ENCODE measurements at regions not wholly inside any gene's neighbourhood (a gene's known extent, or its start where the extent isn't known, plus 50 kb on each side); places are given as distances from the start of the nearest gene placed in this dataset.
A peak's percentile ranks its signal among the peaks of the same experiment; 100 is the strongest.

DNA sequence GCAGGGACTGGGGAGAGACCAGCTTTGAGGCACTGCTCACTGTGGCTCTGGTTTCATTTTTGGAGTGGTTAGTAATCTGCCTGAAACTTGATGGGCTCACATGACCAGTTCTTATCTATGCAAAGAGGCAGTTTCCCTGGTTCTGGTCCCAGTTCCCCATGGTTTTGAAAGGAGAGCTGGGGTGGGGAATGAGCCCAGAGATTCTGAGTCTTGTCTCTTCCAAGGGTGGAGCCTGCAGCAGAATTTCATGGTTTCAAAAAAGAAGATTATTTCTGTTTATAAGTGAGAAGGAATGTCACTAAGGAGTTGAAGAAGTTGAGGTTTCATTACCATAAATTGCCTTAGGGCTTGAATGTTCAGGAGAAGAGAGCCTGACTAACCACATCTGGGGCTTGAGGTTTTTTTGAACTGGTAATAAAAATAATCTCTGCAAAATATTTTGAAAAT, 190.2 kb upstream of the HABP2 start:
- DNase-seq (ENCODE audit: extremely low spot score, unreplicated experiment) = no peak
- H3K9me3 Mint-ChIP-seq (ENCODE audit: unreplicated experiment) = no peaks in the 10 kb centered on the region
- H3K27ac Mint-ChIP-seq (ENCODE audit: unreplicated experiment) = peak overlapping the region; percentile 93
- peaks cover 5% of the 10 kb centered on the region for H3K27me3 Mint-ChIP-seq (ENCODE audit: unreplicated experiment)
- TF ChIP-seq, protein P1, sequence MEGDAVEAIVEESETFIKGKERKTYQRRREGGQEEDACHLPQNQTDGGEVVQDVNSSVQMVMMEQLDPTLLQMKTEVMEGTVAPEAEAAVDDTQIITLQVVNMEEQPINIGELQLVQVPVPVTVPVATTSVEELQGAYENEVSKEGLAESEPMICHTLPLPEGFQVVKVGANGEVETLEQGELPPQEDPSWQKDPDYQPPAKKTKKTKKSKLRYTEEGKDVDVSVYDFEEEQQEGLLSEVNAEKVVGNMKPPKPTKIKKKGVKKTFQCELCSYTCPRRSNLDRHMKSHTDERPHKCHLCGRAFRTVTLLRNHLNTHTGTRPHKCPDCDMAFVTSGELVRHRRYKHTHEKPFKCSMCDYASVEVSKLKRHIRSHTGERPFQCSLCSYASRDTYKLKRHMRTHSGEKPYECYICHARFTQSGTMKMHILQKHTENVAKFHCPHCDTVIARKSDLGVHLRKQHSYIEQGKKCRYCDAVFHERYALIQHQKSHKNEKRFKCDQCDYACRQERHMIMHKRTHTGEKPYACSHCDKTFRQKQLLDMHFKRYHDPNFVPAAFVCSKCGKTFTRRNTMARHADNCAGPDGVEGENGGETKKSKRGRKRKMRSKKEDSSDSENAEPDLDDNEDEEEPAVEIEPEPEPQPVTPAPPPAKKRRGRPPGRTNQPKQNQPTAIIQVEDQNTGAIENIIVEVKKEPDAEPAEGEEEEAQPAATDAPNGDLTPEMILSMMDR (IDR thresholded peaks at IDR 0.05) = no peak
- peak overlapping the region; percentile 50 for H3K4me3 Mint-ChIP-seq (ENCODE audit: unreplicated experiment)
- H3K4me1 Mint-ChIP-seq (ENCODE audit: unreplicated experiment) = peaks cover 47% of the 10 kb centered on the region
- peaks cover 2% of the 10 kb centered on the region for H3K36me3 Mint-ChIP-seq (ENCODE audit: unreplicated experiment)

DNA sequence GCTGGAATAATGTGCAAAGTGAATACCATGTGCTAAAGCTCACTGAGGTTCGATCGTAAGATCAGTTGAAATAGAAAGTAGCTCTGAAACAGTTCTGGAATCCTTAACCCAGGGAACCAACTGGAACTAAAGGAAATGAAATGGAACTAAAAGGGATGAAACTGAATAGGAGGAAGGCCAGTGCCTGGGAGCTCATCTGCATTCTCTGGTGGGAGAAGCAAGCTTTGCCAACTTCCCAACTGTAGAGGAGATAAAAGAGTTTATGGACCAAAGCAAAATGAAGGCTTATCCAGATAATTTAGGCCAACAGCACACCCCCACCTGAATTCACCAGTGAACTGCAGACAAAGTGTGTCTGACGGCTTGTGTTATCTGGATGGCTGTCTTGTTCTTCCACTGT, 188.6 kb upstream of the HABP2 start:
- Mint-ChIP-seq H3K4me1 (ENCODE audit: unreplicated experiment) (peaks cover 38% of the 10 kb centered on the region), H3K36me3 (ENCODE audit: unreplicated experiment) (peaks cover 2% of the 10 kb centered on the region), H3K9me3 (ENCODE audit: unreplicated experiment) (no peaks in the 10 kb centered on the region), H3K27ac (ENCODE audit: unreplicated experiment) (no peak overlapping the region), H3K27me3 (ENCODE audit: unreplicated experiment) (peaks cover 5% of the 10 kb centered on the region), H3K4me3 (ENCODE audit: unreplicated experiment) (no peak overlapping the region)
- DNase-seq (ENCODE audit: extremely low spot score, unreplicated experiment) = no peak
- TF ChIP-seq, protein P1 (IDR thresholded peaks at IDR 0.05) = no peak

DNA sequence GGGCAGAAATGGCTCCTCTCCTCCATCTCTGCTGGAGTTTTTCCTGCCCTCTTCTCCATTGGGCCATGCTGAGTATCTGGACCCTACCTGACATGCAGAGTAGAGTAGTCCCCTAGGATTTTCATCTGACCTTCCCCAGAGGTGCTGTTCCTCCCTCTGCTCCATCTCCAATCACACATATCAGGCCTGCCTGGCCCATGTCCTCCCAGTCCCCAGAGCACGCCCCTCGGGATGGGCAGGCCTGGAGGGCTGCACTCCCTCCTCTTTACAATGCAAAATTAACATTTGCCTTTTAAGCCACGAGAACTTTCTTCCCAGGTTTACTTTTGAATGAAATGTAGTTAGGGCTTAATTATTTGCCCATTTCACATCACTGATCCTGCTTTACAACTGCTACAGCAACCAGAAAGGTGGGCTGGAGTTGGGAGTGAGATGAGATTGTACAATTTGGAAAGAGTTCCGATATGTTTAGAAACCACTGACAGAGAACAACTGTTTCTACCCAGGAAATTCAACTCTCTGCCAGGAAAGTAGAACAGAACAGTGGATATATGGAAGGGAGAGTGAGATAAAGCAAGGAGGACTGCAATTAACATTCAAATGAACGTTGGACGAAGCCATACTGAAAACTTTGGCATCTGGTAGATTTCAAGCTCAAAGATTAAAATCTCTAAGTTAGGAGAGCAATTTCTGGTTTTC, 184.0 kb upstream of the HABP2 start:
- H3K27me3 Mint-ChIP-seq (ENCODE audit: unreplicated experiment) = peaks cover 8% of the 10 kb centered on the region
- H3K36me3 Mint-ChIP-seq (ENCODE audit: unreplicated experiment) = peaks cover 2% of the 10 kb centered on the region
- H3K27ac Mint-ChIP-seq (ENCODE audit: unreplicated experiment) = no peak overlapping the region
- TF ChIP-seq, protein P1 (IDR thresholded peaks at IDR 0.05) = no peak
- DNase-seq (ENCODE audit: extremely low spot score, unreplicated experiment) = no peak
- no peak overlapping the region for H3K4me3 Mint-ChIP-seq (ENCODE audit: unreplicated experiment)
- peaks cover 18% of the 10 kb centered on the region for H3K4me1 Mint-ChIP-seq (ENCODE audit: unreplicated experiment)
- H3K9me3 Mint-ChIP-seq (ENCODE audit: unreplicated experiment) = peaks cover 7% of the 10 kb centered on the region

DNA sequence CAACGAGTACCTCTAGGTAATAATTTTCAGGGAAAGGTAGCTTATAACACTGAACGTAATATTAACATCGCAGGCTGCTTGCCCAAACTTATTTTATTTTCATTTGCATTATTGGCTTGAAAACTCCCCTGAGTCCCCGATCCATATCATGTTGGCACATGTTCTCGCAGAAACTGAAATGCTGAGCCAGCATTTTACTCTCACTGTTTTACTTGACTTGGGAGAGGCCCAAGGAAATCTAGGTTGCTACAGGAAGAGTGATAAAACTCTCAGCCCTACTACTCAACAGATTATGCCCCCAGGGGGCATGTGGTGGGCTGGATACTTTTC, 183.5 kb upstream of the HABP2 start:
- peaks cover 2% of the 10 kb centered on the region for H3K36me3 Mint-ChIP-seq (ENCODE audit: unreplicated experiment)
- H3K4me1 Mint-ChIP-seq (ENCODE audit: unreplicated experiment) = peaks cover 14% of the 10 kb centered on the region
- H3K9me3 Mint-ChIP-seq (ENCODE audit: unreplicated experiment) = peaks cover 7% of the 10 kb centered on the region
- no peak overlapping the region for H3K27ac Mint-ChIP-seq (ENCODE audit: unreplicated experiment)
- H3K4me3 Mint-ChIP-seq (ENCODE audit: unreplicated experiment) = no peak overlapping the region
- TF ChIP-seq, protein P1 (IDR thresholded peaks at IDR 0.05) = no peak
- no peak for DNase-seq (ENCODE audit: extremely low spot score, unreplicated experiment)
- peaks cover 8% of the 10 kb centered on the region for H3K27me3 Mint-ChIP-seq (ENCODE audit: unreplicated experiment)

DNA sequence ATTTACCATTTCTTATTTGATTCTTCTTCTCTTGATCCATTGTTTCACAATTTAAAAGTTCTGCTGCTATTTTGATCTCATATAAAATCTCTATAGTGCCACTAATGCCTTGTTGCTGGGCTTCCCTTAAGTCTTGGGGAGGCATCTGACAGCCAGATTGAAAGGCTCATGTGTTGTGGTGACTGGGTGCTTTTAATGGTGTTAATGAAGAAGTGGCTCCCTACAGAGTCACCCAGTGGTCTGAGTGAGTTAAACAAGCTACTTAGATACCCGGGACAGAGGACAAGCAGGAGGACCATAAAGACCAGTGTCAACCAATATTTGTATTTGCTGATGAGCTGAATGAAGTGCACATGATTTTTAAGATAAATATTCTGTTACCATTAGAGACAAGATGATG, 176.4 kb upstream of the HABP2 start:
- peaks cover 1% of the 10 kb centered on the region for H3K27me3 Mint-ChIP-seq (ENCODE audit: unreplicated experiment)
- H3K4me3 Mint-ChIP-seq (ENCODE audit: unreplicated experiment) = no peak overlapping the region
- H3K9me3 Mint-ChIP-seq (ENCODE audit: unreplicated experiment) = peaks cover 6% of the 10 kb centered on the region
- peaks cover 42% of the 10 kb centered on the region for H3K4me1 Mint-ChIP-seq (ENCODE audit: unreplicated experiment)
- no peak overlapping the region for H3K27ac Mint-ChIP-seq (ENCODE audit: unreplicated experiment)
- no peaks in the 10 kb centered on the region for H3K36me3 Mint-ChIP-seq (ENCODE audit: unreplicated experiment)
- no peak for DNase-seq (ENCODE audit: extremely low spot score, unreplicated experiment)
- TF ChIP-seq, protein P1 (IDR thresholded peaks at IDR 0.05) = no peak

Data from osteocyte (in vitro differentiated cells).